H9 (cell line): ENCODE measurements at regions not wholly inside any gene's neighbourhood (a gene's known extent, or its start where the extent isn't known, plus 50 kb on each side); places are given as distances from the start of the nearest gene placed in this dataset.

Experiments used
- DNase-seq: peaks from one replicate; pipeline ENCODE4 v3.0.0-alpha.2; 2017
- H2AFZ ChIP-seq: one replicate; pipeline ENCODE4 v1.6.1; 2013; ENCODE audit warnings: mild to moderate bottlenecking, low read length, control low read depth, moderate library complexity
- H2AK5ac ChIP-seq: 2 replicates; pipeline ENCODE4 v1.6.1; 2013; ENCODE audit warnings: low read length, control low read depth, mixed read lengths; ENCODE audit not compliant: insufficient read length
- H2BK120ac ChIP-seq: one replicate; pipeline ENCODE4 v1.6.1; 2013; ENCODE audit warnings: low read depth, mild to moderate bottlenecking, low read length, control low read depth, inconsistent platforms; ENCODE audit not compliant: poor library complexity, severe bottlenecking
- H2BK12ac ChIP-seq: 2 replicates; pipeline ENCODE4 v1.6.1; 2013; ENCODE audit warnings: low read length, control low read depth, mixed read lengths, low read depth; ENCODE audit not compliant: insufficient read length
- H2BK15ac ChIP-seq: 2 replicates; pipeline ENCODE4 v1.6.1; 2013; ENCODE audit warnings: low read depth, low read length, control low read depth
- H2BK20ac ChIP-seq: one replicate; pipeline ENCODE4 v1.6.1; 2013; ENCODE audit warnings: low read depth, mild to moderate bottlenecking, low read length, control low read depth, inconsistent platforms; ENCODE audit not compliant: poor library complexity, severe bottlenecking
- H2BK5ac ChIP-seq: 2 replicates; pipeline ENCODE4 v1.6.1; 2013; ENCODE audit warnings: low read length, control low read depth, mixed read lengths; ENCODE audit not compliant: insufficient read length
- H3K14ac ChIP-seq: 2 replicates; pipeline ENCODE4 v1.6.1; 2013; ENCODE audit warnings: low read length, control low read depth; ENCODE audit not compliant: insufficient read depth
- H3K18ac ChIP-seq: 2 replicates; pipeline ENCODE4 v1.6.1; 2013; ENCODE audit warnings: low read depth, mild to moderate bottlenecking, mixed read lengths, low read length, control low read depth; ENCODE audit not compliant: insufficient read length
- H3K23ac ChIP-seq: 2 replicates; pipeline ENCODE4 v1.6.1; 2013; ENCODE audit warnings: low read length, control low read depth, mixed read lengths, low read depth; ENCODE audit not compliant: insufficient read length
- H3K23me2 ChIP-seq: 2 replicates; pipeline ENCODE4 v1.6.1; 2013; ENCODE audit warnings: low read depth, mild to moderate bottlenecking, mixed read lengths, low read length, control low read depth; ENCODE audit not compliant: insufficient read length, poor library complexity, severe bottlenecking
- H3K27ac ChIP-seq: 2 replicates; pipeline ENCODE4 v1.5.1; 2013; ENCODE audit warnings: low read length, control low read depth, mixed read lengths, low read depth; ENCODE audit not compliant: insufficient read length
- H3K27me3 ChIP-seq: 2 replicates; pipeline ENCODE4 v1.6.1; 2013; ENCODE audit warnings: low read length, control low read depth, inconsistent platforms; ENCODE audit not compliant: insufficient read depth
- H3K4ac ChIP-seq: 2 replicates; pipeline ENCODE4 v1.6.1; 2013; ENCODE audit warnings: low read depth, mild to moderate bottlenecking, control low read depth, inconsistent platforms, low read length, moderate library complexity
- H3K4me1 ChIP-seq: 2 replicates; pipeline ENCODE4 v1.6.1; 2013; ENCODE audit warnings: low read length, control low read depth, inconsistent platforms; ENCODE audit not compliant: insufficient read depth
- H3K4me2 ChIP-seq: 2 replicates; pipeline ENCODE4 v1.6.1; 2013; ENCODE audit warnings: low read length, control low read depth, mixed read lengths; ENCODE audit not compliant: insufficient read length, insufficient read depth
- H3K56ac ChIP-seq: 2 replicates; pipeline ENCODE4 v1.6.1; 2013; ENCODE audit warnings: low read depth, mild to moderate bottlenecking, mixed read lengths, low read length, control low read depth; ENCODE audit not compliant: insufficient read length
- H3K79me1 ChIP-seq: 2 replicates; pipeline ENCODE4 v1.6.1; 2013; ENCODE audit warnings: low read depth, mild to moderate bottlenecking, moderate library complexity, low read length, control low read depth, inconsistent platforms; ENCODE audit not compliant: insufficient read depth, poor library complexity, severe bottlenecking
- H3K79me2 ChIP-seq: 2 replicates; pipeline ENCODE4 v1.6.1; 2013; ENCODE audit warnings: low read length, control low read depth, inconsistent platforms; ENCODE audit not compliant: insufficient read depth
- H3K9ac ChIP-seq: 2 replicates; pipeline ENCODE4 v1.6.1; 2013; ENCODE audit warnings: low read length, control low read depth, mixed read lengths; ENCODE audit not compliant: insufficient read length; ENCODE audit errors: extremely low read depth
- H3K9me3 ChIP-seq: one replicate; pipeline ENCODE4 v1.6.1; 2013; ENCODE audit warnings: low read depth, low read length, inconsistent platforms; ENCODE audit not compliant: control insufficient read depth
- H3T11ph ChIP-seq: one replicate; pipeline ENCODE4 v1.6.1; 2013; ENCODE audit warnings: mild to moderate bottlenecking, low read length, control low read depth, inconsistent platforms
- H4K20me1 ChIP-seq: one replicate; pipeline ENCODE4 v1.6.1; 2013; ENCODE audit not compliant: control insufficient read depth, insufficient read length, insufficient read depth
- H4K5ac ChIP-seq: 2 replicates; pipeline ENCODE4 v1.6.1; 2013; ENCODE audit warnings: low read depth, mild to moderate bottlenecking, mixed read lengths, low read length, control low read depth; ENCODE audit not compliant: insufficient read length
- H4K8ac ChIP-seq: replicated peaks from 2 replicates; pipeline ENCODE4 v1.6.1; 2013; ENCODE audit warnings: low read length, control low read depth, mixed read lengths, low read depth; ENCODE audit not compliant: insufficient read length
- H4K91ac ChIP-seq: 2 replicates; pipeline ENCODE4 v1.6.1; 2013; ENCODE audit warnings: low read depth, mild to moderate bottlenecking, moderate library complexity, mixed read lengths, low read length, control low read depth; ENCODE audit not compliant: insufficient read length
- H3K27ac Mint-ChIP-seq, 3 experiments: 2 replicates in 2 of 3; 3 replicates in 1 of 3; pipeline ENCODE4 v1.8.0; 2020 to 2021; ENCODE audit warnings: mixed read lengths in 3 of 3, mild to moderate bottlenecking in 1 of 3, moderate library complexity in 1 of 3
- H3K27me3 Mint-ChIP-seq: 2 replicates; pipeline ENCODE4 v1.8.0; 2021; ENCODE audit warnings: low read depth, mild to moderate bottlenecking, moderate library complexity, mixed read lengths
- H3K36me3 Mint-ChIP-seq, 3 experiments: 2 replicates in 2 of 3; 3 replicates in 1 of 3; pipeline ENCODE4 v1.8.0; 2020 to 2021; ENCODE audit warnings: low read depth in 3 of 3, mixed read lengths in 3 of 3; ENCODE audit not compliant: insufficient read depth in 1 of 3
- H3K4me1 Mint-ChIP-seq, 2 experiments: 2 replicates each; pipeline ENCODE4 v1.8.0; 2020; ENCODE audit warnings: mixed read lengths in 2 of 2
- H3K4me3 Mint-ChIP-seq, 2 experiments: 2 replicates in 1 of 2; 3 replicates in 1 of 2; pipeline ENCODE4 v1.8.0; 2020 to 2021; ENCODE audit warnings: mild to moderate bottlenecking in 2 of 2, mixed read lengths in 2 of 2, moderate library complexity in 1 of 2
- H3K9me3 Mint-ChIP-seq, 2 experiments: 2 replicates in 1 of 2; 3 replicates in 1 of 2; pipeline ENCODE4 v1.8.0; 2020; ENCODE audit warnings: mild to moderate bottlenecking in 2 of 2, mixed read lengths in 2 of 2, moderate library complexity in 1 of 2
- WGBS: extraction: QIAGEN DNeasy Blood & Tissue Kit; methylation state at CpG from one replicate; pipeline ENCODE4 v1.1.7; 2013; ENCODE audit warnings: missing lambda C conversion rate, low lambda C conversion rate, mixed read lengths; ENCODE audit not compliant: insufficient read length; ENCODE audit errors: extremely low coverage; 5-methylcytosine and 5-hydroxymethylcytosine counted together
- TF ChIP-seq, protein P1 (sequence below): fragments of 200-600 bp; sonication (generic); conservative IDR thresholded peaks from 3 replicates; pipeline ENCODE4 v1.8.0; 2021; ENCODE audit warnings: antibody characterized with exemption, mild to moderate bottlenecking

DNA sequence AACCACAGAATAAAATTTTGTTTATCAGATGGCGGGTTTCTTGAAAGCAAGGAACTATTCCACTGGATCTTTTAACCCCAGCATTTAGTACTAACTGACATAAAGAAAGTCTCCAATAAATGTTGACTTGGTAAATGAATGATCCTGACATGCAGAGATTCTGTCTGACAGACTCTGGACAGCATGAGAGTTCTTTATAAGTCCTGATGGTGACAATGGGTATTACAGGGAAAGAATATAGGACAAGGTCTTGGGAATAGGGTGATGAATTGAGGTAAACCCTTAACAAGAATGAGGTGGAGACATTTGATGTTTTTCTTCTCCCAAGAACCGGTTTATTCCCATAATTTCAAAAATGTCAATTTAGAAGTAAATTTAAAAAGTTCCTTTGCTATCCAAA, 453.9 kb downstream of the TUSC1 start:
- Histone ChIP-seq H2BK120ac (no peak overlapping the region), H3T11ph (no peak overlapping the region), H2BK5ac (no peak overlapping the region), H2BK15ac (no peak overlapping the region), H3K23me2 (no peaks in the 10 kb centered on the region), H3K79me2 (no peaks in the 10 kb centered on the region), H3K56ac (no peak overlapping the region), H3K14ac (no peak overlapping the region), H2BK20ac (no peak overlapping the region), H3K4ac (no peak overlapping the region), H4K20me1 (no peaks in the 10 kb centered on the region), H2BK12ac (no peak overlapping the region), H4K91ac (no peak overlapping the region), H3K27me3 (no peaks in the 10 kb centered on the region), H2AFZ (no peak overlapping the region), H3K9me3 (no peaks in the 10 kb centered on the region), H3K4me1 (no peaks in the 10 kb centered on the region), H3K23ac (no peak overlapping the region), H3K4me2 (no peak overlapping the region), H3K79me1 (no peaks in the 10 kb centered on the region), H4K5ac (no peak overlapping the region), H2AK5ac (no peak overlapping the region), H3K18ac (no peak overlapping the region), H3K27ac (no peak overlapping the region), H3K9ac (no peak overlapping the region), H4K8ac (no peak overlapping the region)
- Mint-ChIP-seq H3K9me3 (peaks cover 12 to 16% of the 10 kb centered on the region in 2 experiments), H3K4me1 (peaks cover 13 to 14% of the 10 kb centered on the region in 2 experiments), H3K27me3 (no peaks in the 10 kb centered on the region), H3K36me3 (peaks cover 13 to 23% (median 19%) of the 10 kb centered on the region in 3 experiments), H3K27ac (no peak overlapping the region; a peak in 1 of 7 replicates), H3K4me3 (no peak overlapping the region)
- TF ChIP-seq, protein P1, sequence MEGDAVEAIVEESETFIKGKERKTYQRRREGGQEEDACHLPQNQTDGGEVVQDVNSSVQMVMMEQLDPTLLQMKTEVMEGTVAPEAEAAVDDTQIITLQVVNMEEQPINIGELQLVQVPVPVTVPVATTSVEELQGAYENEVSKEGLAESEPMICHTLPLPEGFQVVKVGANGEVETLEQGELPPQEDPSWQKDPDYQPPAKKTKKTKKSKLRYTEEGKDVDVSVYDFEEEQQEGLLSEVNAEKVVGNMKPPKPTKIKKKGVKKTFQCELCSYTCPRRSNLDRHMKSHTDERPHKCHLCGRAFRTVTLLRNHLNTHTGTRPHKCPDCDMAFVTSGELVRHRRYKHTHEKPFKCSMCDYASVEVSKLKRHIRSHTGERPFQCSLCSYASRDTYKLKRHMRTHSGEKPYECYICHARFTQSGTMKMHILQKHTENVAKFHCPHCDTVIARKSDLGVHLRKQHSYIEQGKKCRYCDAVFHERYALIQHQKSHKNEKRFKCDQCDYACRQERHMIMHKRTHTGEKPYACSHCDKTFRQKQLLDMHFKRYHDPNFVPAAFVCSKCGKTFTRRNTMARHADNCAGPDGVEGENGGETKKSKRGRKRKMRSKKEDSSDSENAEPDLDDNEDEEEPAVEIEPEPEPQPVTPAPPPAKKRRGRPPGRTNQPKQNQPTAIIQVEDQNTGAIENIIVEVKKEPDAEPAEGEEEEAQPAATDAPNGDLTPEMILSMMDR = peak; percentile 39
- no CpG with 5 or more reads among the region's 2 CpGs for WGBS
- no peak for DNase-seq
